HL-60/S4 (cell line): ENCODE measurements at regions not wholly inside any gene's neighbourhood (a gene's known extent, or its start where the extent isn't known, plus 50 kb on each side); places are given as distances from the start of the nearest gene placed in this dataset.
"Not testable (repeated sequence)": the region's sequence is repeated elsewhere in the genome, so short reads cannot be mapped to it uniquely, and the experiment has no call there.

ENCODE experiments used
- in situ Hi-C: fragments of 300-500 bp; cut with MboI; formaldehyde crosslinking; loops from 2 replicates; pipeline ENCODE4 v1.14.3; 2022; ENCODE audit warnings: low sequenced_read_pairs

DNA sequence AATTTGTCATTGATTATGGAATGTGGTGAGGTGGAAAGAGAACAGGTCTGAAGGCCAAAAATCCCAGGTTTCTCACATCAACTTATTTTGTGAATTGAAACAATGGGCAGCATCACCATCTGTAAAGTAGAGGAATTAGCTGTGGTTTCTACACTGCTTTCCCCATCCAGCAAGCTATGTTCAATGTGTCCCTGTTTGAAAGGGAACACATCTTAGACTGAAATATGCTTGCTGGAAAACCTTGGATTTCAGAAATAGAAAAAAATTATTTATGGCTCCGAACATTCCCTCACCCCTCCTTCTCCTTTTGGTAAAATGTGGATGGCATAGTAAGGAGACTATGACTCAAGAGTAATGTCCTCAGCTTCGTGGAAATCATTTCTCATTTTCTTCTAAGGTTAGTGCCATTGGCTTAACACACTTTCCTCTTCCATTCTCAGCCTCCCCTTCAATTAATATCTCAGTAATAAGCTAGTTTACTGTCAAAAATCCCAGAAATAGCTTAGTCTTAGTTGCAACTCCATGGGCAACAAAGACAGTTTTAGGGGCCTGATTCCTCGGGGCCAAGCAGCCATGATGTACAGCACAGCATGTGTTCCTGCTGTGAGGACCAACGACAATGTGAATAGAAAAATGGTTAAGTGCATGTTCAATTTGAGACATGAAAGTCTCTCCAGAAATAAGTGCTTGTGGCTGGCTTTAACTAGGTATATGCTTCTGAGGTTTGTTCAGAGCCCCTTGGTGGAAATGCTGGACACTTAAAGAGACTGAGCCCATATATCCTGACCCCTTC is 205.8 kb upstream of the SLC38A2 start:
- in situ Hi-C loops: no loop called here

DNA sequence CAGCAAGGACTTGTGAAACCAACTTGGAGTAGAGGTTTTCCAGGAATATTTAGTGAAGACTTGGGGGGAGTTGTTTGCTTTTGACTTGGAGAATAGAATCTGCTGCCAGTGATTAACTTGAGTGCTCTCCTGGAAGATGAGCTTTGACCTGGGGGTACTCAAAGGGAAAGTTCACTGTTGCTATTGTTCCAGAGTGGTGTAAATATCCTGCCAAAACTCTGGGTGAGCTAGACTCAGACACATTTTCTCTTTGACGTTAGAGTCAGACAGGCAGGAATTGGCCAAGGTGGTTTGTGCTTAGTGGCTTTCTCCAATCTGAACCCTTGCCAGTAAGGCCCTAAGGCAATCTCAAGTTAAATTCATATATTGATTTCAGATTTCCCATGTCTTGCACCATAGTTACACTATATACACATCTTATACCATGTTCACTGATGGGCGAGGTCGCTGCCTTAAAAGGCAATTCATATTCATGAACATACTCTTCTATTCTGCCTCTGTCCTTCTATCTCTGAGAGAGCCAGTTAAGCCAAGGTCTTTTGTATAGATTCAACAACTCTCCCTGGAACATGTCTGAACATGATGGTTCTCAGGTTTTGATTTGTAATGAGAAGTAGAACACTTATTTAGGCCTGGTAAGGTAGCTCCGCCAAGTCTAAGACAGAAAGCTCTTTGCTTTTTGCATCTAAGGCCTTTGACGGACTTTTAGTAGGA is 204.6 kb upstream of the SLC38A2 start:
- in situ Hi-C loops: no loop called here

DNA sequence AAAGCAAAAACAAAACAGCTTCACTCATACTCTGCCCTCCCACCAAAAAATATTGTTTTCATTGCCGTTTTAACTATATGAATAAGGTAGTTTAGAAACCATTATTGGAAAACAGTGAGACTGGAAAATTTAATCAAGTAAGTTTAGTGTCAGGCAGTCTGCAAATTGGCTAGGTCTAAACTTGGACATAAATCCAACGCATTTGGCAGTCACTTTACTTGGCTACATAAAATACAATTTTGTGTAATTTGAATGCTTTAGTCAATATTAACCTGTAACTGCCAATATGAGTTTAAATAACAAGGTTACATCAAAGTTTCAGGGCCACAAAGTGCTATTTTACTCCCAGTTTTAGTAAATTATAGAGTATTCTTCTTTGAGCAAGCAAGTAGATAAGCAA is 202.3 kb upstream of the SLC38A2 start:
- in situ Hi-C loops: no loop called here

DNA sequence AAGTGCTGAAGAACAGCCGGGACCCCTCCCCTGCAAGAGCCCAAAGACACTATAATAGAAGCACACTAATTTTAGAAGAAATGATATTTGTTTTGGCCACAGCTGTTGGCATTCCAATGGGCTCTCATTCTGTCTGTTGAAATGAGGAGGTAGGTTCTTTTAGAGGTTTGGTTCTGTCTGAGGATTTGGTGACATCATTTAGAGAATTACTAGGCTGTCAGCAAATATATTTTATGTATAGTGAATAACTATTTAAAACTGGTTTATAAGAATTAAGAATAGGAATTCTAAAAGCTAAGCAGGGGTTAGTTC is 200.7 kb upstream of the SLC38A2 start:
- in situ Hi-C loops: no loop called here

DNA sequence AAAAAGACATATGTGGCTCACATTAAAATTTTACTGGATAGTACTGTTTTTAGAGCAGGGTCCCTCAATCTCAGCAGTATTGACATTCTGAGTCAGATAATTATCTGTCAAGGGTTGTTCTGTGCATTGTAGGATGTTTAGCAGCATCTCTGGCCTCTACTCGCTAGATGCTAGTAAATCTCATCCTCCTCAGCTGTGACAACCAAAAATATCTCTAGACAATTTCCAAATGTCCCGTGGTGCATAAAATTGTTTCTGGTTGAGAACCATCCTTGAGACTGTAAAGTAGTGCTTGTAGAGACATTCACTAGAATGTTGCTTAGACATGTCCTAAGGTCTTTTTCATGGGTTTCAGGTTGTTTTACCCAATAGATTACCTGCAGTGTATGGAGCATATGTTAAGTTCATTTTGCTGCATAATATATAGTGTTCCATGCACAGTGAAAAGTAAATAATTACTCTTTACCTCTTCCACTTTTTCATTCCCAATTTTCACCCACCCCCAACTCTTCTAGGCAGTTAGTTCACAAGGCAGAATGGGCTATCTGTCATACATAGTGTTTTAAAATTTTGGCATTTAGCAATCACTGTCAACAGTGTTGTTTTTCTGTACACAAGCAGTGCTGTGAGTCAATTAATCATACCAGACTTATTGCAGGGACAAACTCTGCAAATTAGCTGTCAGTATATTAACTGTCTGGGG is 200.2 kb upstream of the SLC38A2 start:
- in situ Hi-C loops: no loop called here

DNA sequence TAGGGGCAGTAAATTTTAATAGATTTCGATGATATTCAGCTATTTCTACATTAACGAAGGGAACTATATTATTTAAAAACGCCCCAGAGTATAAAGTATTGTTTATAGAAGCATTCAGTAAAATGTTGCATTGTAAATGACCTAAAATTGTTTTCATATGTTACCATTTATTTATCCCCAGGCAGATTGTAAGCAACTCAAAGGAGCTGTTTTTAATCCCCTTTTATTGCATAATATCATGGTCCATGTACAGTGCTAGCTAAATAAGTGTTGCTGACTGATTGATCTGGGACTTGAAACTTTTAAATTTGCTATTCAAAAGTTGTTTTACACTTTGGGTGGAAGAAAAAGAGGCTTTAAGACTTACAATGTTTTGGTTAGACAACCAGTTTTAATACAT is 199.0 kb upstream of the SLC38A2 start:
- in situ Hi-C loops: no loop called here

DNA sequence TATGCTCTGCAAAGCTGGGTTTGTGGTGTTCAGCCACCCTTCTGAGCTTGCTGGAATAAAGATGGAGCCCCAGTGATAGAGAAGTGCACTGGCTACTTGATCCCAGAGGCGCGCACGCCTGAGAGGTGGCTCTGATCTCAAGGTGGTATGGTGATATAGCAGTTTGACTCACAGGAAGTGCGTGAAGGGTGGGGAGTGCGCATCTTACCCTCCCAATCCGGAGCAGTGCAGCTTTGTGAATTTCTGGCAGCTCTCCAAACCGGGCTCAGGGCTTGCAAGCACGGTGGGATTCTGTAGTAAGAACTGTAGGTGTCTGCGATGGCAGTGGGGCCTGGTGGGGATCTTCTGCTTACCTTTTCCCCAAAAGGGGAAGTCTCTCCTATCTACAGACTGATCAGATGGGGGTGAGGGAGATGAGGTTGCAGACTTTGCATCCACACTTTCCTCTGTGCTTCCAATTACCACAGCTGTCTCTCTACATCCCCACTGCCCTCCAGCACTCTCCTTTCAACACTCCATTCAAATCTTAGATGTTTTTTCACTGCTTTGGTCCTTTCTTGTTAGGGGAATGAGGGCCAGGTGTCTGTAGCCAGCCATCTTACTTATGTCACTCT is 197.4 kb upstream of the SLC38A2 start:
- in situ Hi-C loops: no loop called here

DNA sequence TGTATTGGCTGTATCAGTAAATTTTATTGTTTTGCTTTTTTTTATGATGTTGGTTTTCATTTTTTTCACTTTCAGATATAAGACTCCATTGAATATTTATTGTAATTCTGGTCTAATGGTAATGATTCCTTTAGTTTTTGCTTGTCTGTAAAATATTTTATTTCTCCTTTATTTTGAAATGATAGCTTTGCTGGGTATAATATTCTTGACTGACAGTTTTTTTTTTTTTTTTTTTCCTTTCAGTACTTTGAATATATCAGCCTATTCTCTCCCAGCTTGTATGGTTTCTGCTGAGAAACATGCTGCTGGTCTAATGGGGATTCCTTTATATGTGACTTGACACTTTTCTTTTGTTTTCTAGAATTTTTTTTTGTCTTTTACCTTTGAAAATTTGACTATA is 195.1 kb upstream of the SLC38A2 start:
- in situ Hi-C loops: no loop called here

DNA sequence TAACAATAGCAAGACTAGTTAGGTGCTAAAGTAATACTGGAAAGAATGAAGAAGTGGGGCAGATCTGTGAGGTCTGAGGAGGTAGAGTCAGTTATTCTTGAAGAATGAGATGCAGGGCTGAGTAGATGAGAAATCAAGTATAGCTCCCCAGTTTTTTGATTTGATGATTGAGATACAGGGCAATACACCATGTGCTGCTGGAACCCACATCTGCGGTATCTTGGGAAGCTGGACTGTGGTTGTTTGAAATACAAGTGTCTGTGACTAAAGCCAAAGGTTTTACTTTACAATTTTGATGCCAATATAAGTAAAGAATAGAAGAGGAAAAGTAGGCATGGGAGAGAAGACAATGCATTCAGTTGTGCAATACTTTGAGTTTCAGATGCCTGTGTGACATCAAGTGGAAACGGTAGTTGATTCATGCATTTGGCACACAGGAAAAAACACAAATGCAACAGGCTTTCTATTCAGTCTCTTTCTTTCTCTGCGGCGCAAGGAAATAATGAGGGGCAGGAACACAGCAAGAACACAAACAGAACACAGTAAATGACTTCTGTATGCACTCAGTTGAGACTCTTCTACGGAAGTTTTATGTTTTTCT is 190.2 kb upstream of the SLC38A2 start:
- in situ Hi-C loops: no loop called here

DNA sequence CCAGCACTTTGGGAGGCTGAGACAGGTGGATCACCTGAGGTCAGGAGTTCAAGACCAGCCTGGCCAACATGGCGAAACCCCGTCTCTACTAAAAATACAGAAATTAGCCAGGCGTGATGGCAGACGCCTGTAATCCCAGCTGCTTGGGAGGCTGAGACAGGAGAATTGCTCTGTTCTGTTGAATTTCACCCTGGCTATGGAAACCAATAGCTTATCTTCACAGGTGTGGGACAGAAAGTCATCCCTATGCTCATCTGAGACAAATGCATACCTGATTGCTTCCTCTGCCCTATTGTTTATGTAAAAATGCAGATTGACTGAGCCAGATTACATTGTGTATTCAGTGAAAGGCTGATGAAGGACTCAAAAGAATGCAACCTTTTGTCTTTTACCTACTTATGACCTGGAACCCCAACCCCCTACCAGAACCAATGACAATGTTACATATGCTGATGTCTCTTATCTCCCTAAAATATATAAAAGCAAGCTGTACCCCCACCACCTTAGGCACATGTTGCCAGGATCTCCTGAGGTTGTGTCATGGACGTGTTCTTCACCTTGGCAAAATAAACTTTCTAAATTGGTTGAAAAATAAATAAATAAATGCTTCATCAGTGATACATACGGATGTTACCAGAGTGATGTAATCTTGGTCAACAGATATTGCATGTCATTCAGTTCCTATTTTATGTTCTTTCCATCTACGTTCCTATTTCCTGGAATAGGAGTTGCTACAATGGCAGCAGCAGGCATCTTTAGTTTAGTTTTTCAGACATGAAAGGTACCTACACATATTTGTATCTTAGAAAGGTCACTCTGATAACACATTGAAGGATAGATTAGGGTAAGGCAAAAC is 189.4 kb upstream of the SLC38A2 start:
- in situ Hi-C loops: not testable (repeated sequence)

DNA sequence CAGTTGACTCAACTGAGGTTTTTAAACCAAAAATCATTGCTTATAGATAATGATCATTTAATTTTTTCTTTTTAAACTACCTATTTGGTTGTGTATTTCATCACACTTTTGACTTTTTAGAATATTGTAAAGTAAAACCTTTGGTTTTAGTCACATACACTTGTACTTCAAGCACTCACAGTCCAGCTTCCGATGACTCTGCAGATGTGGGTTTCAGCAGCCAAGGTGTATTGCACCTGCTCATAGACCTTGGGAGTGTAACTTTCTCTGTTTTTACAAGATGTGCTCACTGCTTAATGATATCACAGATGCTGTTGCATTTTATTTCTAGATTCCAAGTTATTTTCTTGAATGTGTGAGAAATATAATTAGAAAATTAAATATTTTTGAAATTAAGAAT is 188.3 kb upstream of the SLC38A2 start:
- in situ Hi-C loops: no loop called here

DNA sequence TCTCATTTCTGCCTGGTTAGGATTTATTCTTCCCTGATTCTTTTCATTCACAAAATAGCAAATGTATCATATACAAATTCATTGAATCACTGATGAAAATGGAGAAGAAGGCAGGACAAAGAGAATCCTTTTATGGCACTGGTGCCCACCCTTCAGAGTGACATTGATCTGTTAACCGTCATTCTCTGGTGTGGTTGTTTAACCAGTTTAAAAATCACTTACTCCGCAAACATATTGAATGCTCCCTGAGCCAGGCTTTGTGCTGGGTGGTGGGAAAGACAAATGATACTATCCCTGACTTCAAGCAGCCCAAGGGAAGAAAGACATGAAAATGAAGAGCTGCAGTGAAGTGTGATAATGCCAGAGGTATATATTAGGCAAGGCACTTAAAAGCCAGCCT is 187.5 kb upstream of the SLC38A2 start:
- in situ Hi-C loops: no loop called here

DNA sequence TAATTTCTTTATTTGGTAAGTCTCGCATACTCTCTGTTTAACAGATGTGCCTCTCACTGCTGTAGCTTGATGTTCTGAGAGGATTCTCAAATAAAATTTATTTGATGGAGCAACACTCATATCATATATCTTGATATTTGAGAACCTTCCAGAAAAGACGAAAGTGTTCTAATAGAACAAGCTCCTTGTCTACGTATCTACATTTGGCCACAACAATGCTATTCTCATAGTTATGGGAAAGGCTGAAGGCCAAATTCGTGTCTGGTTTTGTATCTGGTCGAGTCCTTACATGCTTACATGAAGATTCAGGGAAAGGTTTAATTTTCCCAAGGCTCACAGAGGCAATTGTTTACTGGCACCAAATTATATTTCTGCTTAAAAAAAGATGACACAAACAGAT is 186.7 kb upstream of the SLC38A2 start:
- in situ Hi-C loops: no loop called here

DNA sequence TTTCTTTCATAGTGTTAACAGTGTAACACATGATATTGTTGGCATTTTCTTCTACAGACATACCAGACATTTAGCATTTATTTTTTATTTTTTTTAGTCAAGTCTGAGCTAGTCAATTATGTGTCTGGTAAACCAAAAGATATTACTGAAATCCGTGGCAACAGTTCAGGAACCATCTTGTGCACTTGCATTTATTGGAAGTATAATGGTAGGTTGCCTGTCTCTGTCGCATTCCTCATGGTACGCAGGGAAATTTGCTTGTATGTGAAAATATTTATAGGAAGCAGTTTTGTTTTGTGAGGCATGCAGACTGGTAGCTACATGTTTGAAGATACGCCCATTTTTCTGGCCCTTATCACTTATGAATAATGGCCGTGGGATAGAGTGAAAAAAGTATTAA is 186.1 kb upstream of the SLC38A2 start:
- in situ Hi-C loops: no loop called here

DNA sequence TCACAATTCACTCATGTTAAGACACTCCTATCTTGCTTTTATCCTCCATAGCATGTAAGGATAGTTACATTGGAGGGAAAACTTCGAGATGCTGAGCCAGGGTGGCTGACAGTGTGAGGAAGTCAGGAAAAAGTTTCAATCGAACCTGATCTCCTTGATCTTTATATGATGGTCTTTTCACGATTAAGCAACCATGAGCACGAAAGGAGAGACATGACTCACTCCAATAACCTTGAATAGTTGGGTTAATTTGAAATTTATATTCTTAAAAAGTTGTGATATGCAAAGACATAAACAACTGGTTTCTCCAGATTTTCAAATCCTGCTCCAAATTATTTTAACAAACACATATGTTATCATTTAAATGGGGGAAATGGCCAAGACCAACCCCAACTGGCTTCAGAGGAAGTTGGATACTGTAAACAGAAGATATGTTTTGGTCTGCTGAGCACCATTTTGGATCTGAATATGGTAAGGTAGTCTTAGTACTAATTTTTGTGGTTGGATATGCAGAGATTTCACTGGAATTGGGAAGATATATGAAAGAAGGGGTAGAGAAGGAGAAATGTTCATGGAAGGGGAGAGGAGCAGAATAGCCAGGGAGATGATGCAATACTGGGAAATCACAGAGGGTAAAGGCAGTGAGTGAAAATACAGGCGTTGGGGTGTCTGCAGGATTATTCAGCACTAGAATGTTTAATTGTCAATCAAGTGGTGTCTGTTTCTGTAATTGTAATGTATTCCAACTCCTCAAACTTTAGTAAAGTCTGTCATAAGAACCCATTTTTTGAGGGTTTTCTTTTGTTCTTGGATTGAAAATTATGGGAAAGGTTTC is 185.2 kb upstream of the SLC38A2 start:
- in situ Hi-C loops: no loop called here

DNA sequence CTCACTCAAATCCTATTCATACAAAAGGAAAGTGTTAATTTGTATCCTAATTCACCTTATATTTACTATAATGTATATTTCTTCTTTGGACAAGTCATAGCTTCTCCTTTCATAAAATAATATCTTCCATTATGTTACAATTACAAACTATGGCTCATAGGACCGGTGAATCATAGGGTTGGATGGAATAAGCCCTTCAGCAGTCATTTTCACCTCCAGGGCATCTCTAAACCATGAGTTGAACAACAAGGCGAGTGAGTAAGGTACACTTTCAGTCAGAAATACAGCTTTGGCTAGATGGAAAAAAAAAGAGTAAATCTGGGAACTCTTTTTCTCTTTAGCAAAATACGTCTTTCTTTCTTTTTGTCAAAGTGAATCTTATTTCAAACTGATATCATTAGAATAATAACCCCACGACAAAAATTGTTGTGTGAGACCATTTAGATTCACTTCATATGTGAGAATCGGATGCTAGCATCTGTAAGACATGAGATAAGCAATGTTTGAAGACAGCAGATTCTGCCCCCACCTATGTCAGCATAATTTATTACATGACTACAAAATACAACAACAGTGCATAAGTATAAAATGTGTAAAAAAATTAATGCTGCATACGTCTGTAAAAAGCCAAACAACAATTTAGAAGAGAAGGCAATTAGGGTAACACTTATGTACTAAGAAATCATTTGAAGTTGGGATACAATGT is 184.4 kb upstream of the SLC38A2 start:
- in situ Hi-C loops: no loop called here

DNA sequence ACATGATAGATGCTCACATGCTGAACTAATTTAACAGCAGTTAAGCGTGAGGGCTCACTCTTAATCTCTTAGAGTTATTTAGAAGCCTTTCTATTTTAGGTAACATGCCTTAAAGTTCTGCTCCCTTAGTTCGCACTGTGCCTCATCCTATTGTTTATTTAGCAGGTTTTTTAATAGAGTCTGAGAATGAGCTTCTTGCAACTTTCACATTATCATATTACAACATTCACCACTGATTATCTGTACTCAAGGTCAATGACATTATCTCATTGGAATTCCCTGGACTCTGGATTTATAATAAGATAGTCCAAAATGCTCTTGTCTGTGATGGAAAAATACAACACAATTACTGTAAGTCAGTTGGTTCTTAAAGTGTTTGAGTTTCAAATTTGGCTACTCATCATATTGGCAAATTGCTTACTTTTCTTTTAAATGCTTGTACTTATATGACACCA is 183.6 kb upstream of the SLC38A2 start:
- in situ Hi-C loops: no loop called here

DNA sequence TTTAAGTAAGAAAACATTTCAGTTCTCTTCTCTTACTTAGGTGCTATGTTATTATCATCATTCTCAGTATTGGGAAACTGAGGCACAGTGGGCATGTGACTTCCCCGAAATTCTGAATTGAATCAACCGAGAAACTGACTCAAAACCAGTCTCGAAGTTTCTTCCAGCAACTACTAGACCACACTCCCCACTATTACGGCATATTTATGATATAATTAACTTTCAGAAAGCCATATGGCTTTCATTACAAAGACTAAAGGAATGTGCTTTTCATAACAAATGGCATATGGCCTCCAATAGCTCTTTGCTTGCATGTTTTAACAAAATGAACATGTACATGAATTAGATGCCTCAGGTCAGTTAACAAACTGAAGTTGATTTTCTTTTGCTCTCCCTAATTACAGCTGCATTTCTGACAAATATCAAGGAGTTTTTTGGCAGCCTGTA is 182.9 kb upstream of the SLC38A2 start:
- in situ Hi-C loops: no loop called here

DNA sequence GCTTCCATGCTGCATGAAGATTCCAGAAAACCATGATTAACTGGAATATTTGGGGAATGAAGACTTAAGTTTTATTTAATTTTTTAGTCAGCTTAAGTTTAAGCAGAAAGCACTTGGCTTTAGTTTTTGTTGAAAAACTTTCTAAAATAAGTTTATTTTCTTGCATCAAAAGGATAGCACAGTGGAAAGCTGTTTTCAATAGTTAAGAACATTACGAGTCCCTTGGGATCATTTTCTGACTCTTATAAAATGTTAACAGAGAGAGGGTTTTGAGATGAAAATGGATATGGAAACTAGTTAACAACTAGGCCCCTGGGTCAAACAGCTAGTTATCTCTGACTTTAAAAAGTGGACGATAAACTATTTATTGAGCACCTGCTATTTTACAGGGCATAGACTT is 181.9 kb upstream of the SLC38A2 start:
- in situ Hi-C loops: no loop called here
